ENCODE measurements at regions not wholly inside any gene's neighbourhood (a gene's known extent, or its start where the extent isn't known, plus 50 kb on each side); places are given as distances from the start of the nearest gene placed in this dataset.

GRCh38 chr5:175286981-175287380, 157.0 kb downstream of the DRD1 start (continued):
- TF ChIP-seq, protein P1, sequence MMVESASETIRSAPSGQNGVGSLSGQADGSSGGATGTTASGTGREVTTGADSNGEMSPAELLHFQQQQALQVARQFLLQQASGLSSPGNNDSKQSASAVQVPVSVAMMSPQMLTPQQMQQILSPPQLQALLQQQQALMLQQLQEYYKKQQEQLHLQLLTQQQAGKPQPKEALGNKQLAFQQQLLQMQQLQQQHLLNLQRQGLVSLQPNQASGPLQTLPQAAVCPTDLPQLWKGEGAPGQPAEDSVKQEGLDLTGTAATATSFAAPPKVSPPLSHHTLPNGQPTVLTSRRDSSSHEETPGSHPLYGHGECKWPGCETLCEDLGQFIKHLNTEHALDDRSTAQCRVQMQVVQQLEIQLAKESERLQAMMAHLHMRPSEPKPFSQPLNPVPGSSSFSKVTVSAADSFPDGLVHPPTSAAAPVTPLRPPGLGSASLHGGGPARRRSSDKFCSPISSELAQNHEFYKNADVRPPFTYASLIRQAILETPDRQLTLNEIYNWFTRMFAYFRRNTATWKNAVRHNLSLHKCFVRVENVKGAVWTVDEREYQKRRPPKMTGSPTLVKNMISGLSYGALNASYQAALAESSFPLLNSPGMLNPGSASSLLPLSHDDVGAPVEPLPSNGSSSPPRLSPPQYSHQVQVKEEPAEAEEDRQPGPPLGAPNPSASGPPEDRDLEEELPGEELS (CRISPR knock-in tag; IDR thresholded peaks at IDR 0.05) = no peak

DNA sequence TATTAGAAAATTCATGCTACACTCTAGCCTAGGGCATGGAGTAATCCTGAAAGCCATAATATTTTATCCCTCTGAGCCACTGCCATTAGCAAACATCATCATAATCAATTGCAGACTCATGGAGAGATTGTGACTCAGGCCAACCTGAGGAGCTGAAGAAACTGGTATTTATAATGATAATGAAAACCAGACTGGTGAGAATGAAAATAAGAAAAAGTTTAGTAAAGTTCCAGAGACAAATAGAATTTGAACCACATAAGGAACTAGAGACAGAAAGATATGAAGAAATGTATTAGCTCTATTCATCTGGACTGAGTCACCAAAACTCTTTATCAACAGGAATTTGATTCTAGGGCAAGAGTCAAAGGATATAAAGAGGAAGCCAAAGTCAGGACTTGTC, 158.7 kb downstream of the DRD1 start:
- no peaks in the 10 kb centered on the region for H3K27me3 Mint-ChIP-seq (ENCODE audit: low read depth)
- H3K4me3 Mint-ChIP-seq = no peak overlapping the region
- TF ChIP-seq GTF2I (CRISPR knock-in tag; conservative IDR thresholded peaks at IDR 0.05) (no peak), TEAD4 (CRISPR knock-in tag; IDR thresholded peaks at IDR 0.05) (no peak), HMGXB4 (CRISPR knock-in tag; IDR thresholded peaks at IDR 0.05) (no peak), NFYB (CRISPR knock-in tag; conservative IDR thresholded peaks at IDR 0.05; ENCODE audit: low read depth) (no peak), FOXJ3 (CRISPR knock-in tag; IDR thresholded peaks at IDR 0.05; ENCODE audit: borderline replicate concordance) (no peak), SOX15 (CRISPR knock-in tag; IDR thresholded peaks at IDR 0.05) (no peak), ATF2 (CRISPR knock-in tag; IDR thresholded peaks at IDR 0.05; ENCODE audit: borderline replicate concordance, low read depth) (no peak), USF1 (CRISPR knock-in tag; IDR thresholded peaks at IDR 0.05) (no peak), CREM (CRISPR knock-in tag; IDR thresholded peaks at IDR 0.05) (no peak), ZBTB43 (CRISPR knock-in tag; IDR thresholded peaks at IDR 0.05) (no peak), NR1H2 (CRISPR knock-in tag; IDR thresholded peaks at IDR 0.05) (no peak), NR2C2 (CRISPR knock-in tag; IDR thresholded peaks at IDR 0.05) (no peak), HMGA2 (CRISPR knock-in tag; IDR thresholded peaks at IDR 0.05) (no peak), MAX (CRISPR knock-in tag; IDR thresholded peaks at IDR 0.05) (no peak), OVOL2 (CRISPR knock-in tag; IDR thresholded peaks at IDR 0.05; ENCODE audit: borderline replicate concordance) (no peak)
- TF ChIP-seq, protein P2, sequence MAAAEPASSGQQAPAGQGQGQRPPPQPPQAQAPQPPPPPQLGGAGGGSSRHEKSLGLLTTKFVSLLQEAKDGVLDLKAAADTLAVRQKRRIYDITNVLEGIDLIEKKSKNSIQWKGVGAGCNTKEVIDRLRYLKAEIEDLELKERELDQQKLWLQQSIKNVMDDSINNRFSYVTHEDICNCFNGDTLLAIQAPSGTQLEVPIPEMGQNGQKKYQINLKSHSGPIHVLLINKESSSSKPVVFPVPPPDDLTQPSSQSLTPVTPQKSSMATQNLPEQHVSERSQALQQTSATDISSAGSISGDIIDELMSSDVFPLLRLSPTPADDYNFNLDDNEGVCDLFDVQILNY (CRISPR knock-in tag; IDR thresholded peaks at IDR 0.05) = no peak
- TF ChIP-seq, protein P3, sequence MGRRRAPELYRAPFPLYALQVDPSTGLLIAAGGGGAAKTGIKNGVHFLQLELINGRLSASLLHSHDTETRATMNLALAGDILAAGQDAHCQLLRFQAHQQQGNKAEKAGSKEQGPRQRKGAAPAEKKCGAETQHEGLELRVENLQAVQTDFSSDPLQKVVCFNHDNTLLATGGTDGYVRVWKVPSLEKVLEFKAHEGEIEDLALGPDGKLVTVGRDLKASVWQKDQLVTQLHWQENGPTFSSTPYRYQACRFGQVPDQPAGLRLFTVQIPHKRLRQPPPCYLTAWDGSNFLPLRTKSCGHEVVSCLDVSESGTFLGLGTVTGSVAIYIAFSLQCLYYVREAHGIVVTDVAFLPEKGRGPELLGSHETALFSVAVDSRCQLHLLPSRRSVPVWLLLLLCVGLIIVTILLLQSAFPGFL (CRISPR knock-in tag; IDR thresholded peaks at IDR 0.05; ENCODE audit: borderline replicate concordance) = no peak
- H3K36me3 Mint-ChIP-seq = no peaks in the 10 kb centered on the region
- ChIA-PET POLR2A (no interaction called here), CTCF (no interaction called here)
- H3K9me3 Mint-ChIP-seq = peaks cover 4% of the 10 kb centered on the region
- no peak for ATAC-seq
- H3K4me1 Mint-ChIP-seq = no peaks in the 10 kb centered on the region
- no peak overlapping the region for H3K27ac Mint-ChIP-seq
- no peak for DNase-seq (ENCODE audit: low spot score)

Data from WTC11 (cell line).